Activated CD4-positive, alpha-beta T cell treated with anti-CD3 and anti-CD28 coated beads, Interleukin-2, Interleukin-6, amounts not matched to agents 100 ng/mL and 50 ng/mL, durations not matched to agents 16 hours and 8 hours (primary cell): ENCODE measurements at regions not wholly inside any gene's neighbourhood (a gene's known extent, or its start where the extent isn't known, plus 50 kb on each side); places are given as distances from the start of the nearest gene placed in this dataset.
"Not testable (repeated sequence)": the region's sequence is repeated elsewhere in the genome, so short reads cannot be mapped to it uniquely, and the experiment has no call there.

Source experiments
- DNase-seq: peaks from one replicate; pipeline ENCODE4 v3.0.0-alpha.2; 2020

DNA sequence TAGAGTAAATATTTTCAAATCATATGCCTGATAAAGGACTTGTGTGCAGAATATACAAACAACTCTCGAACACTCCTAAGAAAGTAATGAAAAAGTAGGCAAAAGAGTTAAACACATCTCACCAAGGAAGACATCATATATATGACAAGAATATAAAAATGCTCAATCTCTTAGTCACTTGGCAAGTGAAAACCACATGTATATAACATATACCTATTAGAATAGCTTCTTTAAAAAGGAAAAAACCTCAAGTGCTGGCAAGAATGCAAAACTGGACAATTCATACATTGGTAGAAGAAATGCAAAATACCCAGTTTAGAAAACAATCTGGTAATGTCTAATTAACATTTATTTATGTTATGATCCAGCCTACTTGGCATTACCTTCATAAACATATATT is 146.6 kb upstream of the DGKB start:
- DNase-seq, result no peak

DNA sequence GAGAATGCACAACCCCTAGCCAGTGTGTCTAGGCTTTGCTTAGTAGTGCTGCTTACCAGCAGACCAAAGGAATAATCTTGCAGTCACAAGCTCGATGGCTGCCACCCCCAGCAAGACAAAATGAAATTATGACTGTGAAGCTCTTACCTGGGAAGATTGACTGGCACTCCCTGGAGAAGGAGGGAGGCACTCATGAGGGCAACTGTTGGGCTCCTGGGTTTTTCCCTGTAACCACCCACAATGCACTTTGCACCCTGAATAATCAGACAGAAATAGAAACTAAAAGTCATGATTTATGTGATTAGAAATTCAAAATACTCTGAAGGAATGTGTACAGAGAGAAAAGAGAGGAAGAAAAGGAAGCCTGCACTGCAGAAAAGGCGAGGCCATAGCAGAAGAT is 144.3 kb upstream of the DGKB start:
- no peak for DNase-seq

DNA sequence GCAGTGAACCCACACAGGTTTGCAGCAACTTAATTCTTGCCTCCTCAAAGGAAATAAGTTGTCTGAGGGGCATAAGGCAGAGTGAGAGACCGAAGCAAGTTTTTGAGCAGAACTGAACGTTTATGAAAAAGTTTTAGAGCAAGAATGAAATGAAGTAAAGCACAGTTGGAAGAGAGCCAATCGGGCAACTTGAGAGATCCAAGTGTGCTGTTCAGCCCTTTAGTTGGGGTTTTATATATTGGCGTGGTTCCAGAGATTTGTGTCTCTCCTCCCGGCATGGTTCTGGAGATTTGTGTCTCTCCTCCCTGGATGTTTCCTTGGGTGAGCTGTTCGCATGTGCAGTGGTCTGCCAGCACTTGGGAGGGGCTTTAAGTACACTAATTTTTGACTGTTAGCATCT is 141.4 kb upstream of the DGKB start:
- DNase-seq, result no peak

DNA sequence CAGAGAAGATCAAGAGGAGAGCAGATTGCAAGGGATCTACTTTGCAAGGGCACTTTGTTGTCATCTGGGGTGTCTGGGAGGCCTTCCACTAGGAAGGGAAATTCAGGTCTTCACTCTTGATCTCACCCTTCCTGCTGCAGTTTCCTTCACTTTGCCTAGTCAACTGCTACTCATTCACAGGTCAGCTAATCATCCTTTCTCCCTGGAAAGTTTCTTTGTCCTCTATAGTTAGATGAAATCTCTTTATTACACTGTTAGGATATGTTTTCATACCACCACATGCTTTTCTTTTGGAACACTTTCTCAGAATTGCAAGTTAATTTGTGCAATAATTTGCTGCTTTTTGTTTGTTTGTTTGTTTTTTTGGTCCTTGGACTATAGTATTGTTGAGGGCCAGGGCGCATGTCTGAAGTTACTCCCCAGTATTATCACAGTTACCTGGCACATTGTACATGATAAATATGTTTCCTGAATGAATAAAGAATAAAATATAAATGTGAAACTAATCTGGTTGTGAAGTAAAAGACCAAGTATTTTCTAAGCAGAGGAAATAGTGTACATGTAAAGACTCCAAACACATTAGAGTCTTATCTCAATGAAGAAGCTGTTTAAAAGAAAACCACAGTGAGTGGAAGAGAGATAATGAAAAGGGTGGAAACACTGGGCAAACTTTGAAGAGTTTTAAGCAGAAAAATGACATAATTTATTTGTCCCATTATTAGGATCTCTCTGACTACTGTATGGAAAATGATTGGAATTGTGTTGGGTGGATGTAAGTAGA is 139.9 kb upstream of the DGKB start:
- DNase-seq, result no peak

DNA sequence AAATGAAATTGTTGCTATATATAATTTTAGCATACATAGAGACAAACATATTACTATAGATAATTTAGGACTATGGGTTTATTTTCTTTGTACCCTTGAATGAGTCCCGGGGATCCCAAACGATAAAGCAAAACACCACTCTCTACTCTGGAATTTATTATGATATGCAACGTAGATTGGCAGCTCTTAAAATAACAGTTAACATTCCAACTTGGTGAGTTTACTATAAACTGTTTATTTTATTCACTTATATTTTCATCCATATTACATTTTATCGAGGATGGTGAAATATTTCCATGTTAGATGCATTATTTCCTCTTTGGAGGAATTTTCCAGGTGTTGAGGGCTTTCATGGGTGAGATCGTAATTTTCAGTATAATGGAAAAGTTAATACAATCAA is 138.7 kb upstream of the DGKB start:
- no peak for DNase-seq

DNA sequence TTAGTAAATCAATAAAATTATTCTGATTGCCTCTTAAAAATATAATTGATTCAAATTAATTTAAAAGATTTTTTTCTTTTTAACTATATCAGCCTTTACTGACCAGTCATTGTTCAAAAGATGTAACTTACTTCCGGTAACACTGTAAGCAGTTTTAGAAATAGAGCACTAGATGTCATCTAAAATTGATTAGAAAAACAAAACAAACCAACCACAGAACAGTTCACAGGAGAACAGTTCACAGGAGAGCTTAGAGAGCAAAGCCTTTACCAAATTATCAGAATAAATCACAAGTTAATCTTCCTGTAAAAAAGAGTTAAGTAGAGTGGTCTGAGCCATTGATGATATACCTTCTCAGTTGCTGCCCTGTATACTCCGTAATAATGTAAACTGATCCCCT is 133.3 kb upstream of the DGKB start:
- no peak for DNase-seq

DNA sequence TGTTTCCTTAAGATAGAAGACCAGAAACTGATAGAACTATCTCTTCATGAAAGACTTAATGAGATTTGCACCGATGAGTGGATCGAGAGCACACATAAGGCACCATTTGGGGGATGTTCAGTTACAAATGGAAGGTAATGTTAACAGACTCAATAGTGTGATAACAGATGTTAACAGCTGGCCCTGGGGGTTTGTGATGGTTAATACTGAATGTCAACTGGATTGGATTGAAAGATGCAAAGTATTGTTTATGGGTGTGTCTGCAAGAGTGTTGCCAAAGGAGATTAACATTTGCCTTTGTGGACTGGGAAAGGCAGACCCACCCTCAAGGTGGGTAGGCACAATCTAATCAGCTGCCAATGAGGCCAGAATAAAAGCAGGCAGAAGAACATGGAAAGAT is 130.5 kb upstream of the DGKB start:
- DNase-seq, result no peak

DNA sequence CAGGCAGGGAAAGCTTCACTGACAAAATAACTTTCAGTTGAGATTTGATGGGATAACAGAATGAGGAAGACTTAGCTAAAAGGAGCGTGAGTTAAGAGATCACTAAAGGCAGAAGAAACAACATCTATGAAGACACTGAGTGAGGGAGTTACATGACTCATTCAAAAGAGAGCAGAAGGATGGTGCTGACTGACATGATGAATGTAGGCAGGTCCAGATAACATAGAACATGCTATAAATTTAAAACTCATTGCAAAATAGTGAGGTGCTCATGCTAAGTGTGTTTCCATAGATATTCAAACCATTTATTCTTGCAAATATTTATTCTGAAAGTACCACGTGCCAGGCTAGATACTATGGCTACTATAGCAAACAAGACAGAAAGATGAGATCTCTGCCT is 116.4 kb upstream of the DGKB start:
- DNase-seq, result no peak

DNA sequence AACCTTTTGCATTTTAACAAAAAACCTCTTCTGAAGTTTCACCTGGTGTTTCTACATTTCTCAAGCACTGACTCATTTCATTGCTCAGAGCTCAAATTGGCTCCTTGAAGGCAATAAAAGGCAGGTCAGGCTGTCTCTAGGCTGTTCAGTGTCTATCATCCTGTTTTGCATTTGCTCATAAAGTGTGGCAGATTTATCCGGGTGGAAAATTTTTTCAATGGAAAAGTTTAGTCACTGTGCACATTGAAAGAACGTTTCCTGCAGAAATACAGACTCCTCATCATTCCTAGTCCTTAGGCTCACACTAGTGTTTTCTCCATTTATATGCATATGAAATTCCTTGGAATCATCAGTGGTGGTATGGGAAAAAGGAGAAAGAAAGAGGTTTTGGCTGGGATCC is 114.2 kb upstream of the DGKB start:
- no peak for DNase-seq

DNA sequence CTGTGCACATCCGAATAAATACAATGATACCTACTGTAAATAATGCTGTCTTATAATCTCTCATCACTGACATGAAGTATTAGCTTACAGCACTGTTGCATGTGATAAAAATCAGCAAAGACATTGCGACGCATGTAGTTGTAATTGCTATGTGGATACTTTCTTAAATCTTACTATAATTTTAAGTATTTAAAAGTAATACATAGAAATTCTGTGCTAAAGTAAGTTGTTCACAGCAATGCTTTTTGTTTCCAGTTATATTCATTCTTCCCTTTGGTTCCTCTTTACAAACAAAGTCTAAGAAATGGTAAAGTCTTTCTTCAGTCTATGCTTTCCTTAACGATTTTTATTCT is 113.7 kb upstream of the DGKB start:
- DNase-seq, result no peak

DNA sequence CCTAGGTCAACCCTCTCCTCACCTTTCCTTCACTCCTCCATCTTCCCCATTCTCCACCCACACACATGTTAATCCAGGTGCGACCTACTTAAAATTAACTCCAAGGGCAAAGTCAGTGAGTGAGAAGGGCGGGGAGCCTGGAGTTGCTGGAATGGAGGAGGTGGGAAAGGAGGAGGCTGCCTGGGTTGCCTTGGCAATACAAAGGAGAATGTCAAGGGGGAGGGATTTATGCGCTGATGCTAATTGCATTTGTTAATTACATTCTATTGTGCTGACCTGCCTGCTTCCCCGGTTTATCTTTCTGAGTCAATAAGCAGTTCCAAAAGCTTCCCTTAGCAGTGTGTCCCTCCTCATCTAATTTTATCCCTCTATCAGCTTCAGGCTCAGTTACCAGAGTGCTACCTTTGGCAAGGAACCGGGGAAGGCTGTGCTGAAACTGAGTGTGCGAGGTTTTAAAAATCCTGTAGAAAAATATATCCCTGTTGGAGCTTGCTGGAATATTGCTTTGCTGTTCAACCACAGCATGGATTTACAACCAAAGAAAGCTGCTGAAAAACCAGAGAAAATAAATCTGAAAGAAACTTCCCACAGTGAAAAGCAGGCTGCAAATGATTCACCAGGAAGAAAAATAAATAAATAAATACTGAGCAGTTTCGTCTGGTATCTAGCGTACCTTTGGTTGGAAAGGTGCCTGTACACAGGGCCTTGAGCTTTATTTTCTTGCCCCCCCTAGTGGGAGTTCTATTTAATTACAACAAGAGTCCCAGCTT is 113.2 kb upstream of the DGKB start:
- DNase-seq, result peak; percentile 63

DNA sequence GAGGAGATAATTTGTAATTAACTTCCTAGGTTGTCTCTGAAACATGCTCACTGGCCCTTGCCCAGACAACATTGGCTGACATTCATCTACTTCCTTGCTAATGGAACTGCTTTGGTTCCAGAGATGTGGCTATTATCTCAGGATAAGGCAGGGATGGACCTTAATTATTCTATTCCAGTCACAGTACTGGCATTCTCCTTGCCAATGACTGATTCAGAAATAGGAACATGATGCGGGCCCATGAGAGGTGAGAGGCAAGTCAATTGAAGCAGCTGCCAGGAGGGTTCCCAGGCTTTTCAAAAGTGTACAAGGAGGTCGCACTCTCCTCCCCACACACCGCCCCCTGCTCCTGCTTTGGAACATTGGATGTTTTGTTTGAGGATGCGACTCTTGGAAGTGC is 109.6 kb upstream of the DGKB start:
- no peak for DNase-seq

DNA sequence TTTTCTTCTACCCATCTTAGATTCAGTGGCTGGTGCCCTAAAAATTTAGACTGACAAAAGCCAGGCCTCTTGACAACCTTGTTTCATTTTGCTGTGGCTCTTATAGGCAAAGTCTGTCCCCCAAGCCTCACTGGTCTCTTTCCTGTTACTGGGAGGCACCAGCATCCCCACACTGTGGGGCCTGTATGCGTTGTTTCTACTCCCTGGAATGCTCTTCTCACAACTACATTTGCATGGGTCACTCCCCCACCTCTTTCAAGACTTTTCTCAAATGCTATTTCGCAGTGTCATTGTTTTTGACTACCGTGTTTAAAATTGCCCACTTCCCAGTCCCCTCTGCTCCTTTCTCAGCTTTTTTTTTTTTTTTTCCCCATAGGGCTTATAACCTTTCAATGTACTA is 108.7 kb upstream of the DGKB start:
- no peak for DNase-seq

DNA sequence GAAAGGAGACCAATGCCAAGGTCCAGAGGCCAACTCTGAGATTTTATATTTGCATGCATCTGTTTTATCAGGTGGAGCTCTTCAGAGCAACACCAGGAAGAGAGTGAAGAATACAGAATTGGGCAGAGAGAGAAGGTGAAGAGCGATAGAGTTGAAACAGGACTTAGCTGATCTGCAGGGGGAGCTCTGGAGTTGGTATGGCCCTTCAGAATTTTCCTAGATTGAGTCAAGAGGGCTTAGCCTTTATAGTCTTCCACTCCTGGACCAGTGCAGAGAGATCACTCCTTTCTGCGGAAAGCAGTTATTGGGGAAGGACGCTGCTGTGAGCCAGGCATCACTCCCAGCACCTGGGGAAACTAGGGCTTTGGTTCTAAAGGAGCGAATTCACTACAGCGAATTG is 105.0 kb upstream of the DGKB start:
- DNase-seq, result peak; percentile 4

DNA sequence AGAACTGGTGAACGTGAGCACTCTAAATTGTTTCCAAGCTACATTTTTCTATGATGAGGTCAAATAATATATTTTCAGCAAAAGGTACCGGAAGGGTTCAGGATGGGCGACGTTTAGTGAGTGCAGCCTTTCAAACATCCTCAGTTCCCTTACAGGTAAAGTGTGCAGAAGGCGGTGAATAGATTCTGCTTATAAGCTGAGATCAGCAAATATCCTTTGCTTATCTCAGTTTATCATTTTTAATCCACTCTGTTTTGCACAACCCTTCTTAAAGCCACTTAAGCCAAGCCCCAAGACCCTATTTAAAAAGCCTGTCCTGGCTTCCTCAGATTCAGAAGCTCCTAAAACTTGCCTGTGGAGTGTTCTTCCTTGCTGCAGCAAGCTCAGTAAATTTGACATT is 103.1 kb upstream of the DGKB start:
- no peak for DNase-seq

DNA sequence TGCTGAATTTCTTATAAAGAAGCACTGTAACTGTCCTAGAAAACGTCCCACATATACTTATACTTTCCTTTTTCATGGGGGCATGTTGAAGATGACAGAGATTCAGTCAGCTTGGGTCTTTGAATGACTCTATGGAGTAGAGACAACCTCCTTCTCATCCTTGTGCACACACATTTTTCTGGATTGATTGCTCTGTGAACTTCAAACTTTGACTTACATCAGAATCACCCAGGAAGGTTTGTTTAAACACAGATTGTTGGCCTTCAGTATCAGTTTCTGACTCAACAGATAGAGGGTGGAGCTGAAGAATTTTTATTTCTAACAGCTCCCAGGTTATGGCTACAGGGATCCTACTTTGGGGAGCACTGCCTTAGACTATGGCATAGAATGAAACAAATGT is 97.6 kb upstream of the DGKB start:
- no peak for DNase-seq

DNA sequence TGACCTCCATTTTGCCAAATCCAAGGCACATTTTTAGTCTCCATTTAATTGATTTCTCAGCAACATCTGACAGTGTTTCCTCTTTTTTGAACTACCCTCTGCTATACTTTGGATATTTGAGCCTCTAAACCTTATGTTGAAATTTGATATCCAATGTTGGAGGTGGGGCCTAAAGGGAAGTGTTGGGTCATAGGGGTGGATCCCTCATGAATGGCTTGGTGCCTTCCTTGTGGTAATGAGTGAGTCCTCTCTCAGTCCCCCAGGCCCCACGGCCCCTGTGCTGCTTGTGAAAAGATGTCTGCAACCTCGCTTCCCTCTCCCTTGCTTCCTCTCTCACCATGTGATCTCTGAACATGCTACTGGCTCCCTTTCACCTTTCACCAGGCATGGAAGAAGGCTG is 96.8 kb upstream of the DGKB start:
- no peak for DNase-seq

DNA sequence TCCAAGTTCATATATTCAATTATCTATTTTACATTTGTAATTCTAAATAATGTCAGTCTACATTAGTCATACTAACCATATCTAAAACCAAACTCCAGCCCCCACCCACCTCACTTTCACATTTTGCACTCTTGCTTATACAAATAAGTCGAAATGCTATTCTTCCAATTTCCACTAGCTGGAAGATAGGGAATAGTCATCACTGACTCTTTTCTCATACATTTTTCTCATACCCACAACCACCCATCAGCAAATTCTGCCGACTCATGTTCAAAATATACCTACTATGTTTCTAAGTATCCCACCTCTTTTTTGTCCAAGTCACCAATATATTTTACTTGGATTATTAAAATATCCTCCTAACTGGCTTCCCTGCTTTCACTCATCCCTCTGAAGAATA is 93.2 kb upstream of the DGKB start:
- DNase-seq, result no peak

DNA sequence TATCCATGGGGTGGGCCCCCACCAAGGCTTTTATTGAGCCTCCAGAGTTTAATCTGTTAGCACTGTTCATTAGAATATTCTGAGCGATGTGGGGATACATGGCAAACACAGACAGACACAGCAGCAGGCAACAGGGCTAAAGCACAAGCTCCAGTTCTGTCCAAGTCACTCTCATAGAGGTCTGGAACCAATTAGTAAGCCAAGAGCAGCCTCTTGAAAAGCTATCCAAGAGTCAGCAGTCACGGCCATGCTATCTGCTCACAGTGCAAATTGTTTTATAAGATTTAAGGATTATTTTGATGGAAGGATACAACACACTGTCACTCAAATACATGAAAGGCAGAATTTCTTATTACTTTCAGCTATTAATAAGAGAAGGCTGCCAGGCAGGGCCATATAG is 86.4 kb upstream of the DGKB start:
- no peak for DNase-seq

DNA sequence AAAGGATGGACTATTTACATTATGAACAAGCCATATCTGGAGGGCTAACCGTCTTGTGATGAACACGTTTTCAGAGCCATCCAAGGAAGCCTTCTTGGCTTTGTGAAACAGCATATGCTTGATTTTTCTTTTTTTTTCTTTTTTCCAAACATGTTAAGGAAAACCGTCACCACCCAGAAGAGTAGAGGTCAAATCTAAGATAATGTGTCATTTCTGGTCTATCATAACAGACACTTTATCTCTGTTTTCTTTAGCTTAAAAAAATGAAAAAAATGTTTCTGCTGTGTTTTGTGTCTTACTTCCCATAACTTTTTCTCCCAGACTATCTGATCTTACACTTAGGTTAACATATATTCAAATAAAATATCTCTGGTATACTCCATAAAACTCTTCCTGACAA is 76.1 kb upstream of the DGKB start:
- DNase-seq, result no peak

DNA sequence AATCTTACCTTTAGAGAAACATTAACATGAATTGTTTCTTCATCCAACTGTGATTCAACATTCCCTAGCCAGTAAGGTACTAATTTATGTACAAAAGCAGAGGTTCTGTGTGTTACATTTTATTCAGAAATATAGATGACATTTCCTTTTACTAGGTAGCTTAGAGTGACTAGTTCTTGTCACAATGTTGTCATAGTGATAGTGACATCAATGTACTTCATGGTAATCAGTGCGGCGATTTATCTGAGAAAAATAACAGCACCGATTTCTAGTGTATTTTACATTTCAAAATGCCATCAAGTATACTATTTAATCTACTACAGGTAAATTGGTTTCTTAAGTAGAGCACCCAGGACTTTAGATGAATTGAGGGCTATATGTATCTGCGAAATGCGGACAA is 72.1 kb upstream of the DGKB start:
- DNase-seq, result no peak

DNA sequence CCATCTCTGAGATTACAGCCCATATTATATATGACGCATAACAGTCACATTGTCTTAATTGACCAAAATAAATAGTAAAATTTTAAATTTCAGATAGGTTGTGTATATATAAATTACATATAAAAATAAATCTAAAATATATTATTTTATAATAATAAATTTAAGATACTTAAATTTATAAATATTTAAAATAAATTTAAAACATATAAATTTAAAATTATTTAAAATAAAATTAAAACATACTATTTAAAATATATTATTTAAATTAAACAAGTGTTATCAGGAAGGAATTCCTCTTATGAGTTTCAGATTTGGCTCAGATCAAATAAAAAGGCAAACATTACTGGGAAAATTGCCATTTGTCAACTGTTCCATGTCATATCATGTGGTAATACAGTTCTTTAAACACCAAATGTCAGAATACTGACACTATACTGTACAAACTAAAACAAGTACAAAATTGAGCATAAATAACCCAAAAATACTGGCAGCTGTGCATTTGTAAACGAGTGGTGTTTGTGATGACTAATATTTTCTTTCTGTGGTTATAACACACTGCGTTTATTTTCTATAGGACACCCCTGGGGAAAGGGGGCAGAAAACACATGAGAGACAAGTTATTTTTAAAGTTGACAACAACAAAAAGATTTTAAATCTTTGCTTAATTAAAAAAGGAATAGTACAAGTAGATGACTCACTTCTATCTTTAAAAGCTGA is 71.3 kb upstream of the DGKB start:
- DNase-seq, result no peak

DNA sequence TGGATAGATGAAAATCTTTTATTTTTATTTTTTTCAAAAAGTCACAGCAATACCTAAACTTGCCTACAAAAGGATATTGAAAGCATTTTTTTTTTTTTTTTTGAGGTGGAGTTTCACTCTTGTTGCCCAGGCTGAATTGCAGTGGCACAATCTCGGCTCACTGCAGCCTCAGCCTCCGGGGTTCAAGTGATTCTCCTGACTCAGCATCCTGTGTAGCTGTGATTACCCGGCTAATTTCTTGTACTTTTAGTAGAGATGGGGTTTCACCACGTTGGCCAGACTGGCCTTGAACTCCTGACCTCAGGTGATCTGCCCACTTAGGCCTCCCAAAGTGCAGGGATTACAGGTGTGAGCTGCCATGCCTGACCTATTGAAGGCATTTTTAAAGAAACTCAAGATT is 69.1 kb upstream of the DGKB start:
- DNase-seq, result not testable (repeated sequence)

DNA sequence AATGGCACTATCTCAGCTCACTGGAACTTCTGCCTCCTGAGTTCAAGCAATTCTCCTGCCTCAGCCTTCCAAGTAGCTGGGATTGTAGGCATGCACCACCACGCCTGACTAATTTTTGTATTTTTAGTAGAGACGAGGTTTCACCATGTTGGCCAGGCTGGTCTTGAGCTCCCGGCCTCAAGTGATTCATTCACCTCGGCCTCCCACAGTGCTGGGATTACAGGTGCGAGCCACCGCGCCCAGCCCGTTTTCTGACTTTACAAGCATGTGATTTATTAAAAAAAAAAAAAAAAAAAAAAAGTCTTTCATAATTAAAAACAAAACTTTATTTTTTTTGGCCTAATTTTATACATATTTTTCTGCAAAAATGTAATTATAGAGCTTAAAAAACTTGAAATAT is 64.8 kb upstream of the DGKB start:
- DNase-seq, result not testable (repeated sequence)
